OCI-LY7 (cell line): ENCODE measurements at regions not wholly inside any gene's neighbourhood (a gene's known extent, or its start where the extent isn't known, plus 50 kb on each side); places are given as distances from the start of the nearest gene placed in this dataset.

Experiments
- BruUV-seq: library from RNA; stranded (reverse); fragments of 400-500 nt; replicated peaks from 2 replicates; lab custom pipeline; 2021; lab: Mats Ljungman, UMichigan
- CTCF ChIA-PET: fragments of 300-600 bp; sonication (Branson Sonifier 250); formaldehyde crosslinking; loops from one replicate; lab custom pipeline; 2022; ENCODE audit warnings: antibody characterized with exemption; ENCODE audit not compliant: unreplicated experiment; lab: Charles Lee
- POLR2A ChIA-PET: fragments of 300-600 bp; sonication (Branson Sonifier 250); formaldehyde crosslinking; loops from one replicate; lab custom pipeline; 2022; ENCODE audit warnings: antibody characterized with exemption; lab: Charles Lee
- DNase-seq: peaks from one replicate; pipeline ENCODE4 v3.0.0-alpha.2; 2015; ENCODE audit warnings: low spot score
- H2AFZ ChIP-seq: fragments of 200-600 bp; sonication (generic), shearing (Covaris generic); 2 replicates; pipeline ENCODE4 v1.6.1; 2014; ENCODE audit warnings: mild to moderate bottlenecking, antibody characterized with exemption, low read length, moderate library complexity
- H3K27ac ChIP-seq: fragments of 200-600 bp; sonication (generic); 2 replicates; pipeline ENCODE4 v1.5.1; 2014; ENCODE audit warnings: mixed run types, low read depth, mild to moderate bottlenecking, moderate library complexity, low read length, inconsistent platforms; ENCODE audit not compliant: poor library complexity, severe bottlenecking
- H3K36me3 ChIP-seq: fragments of 200-600 bp; sonication (generic); 2 replicates; pipeline ENCODE4 v1.6.1; 2014; ENCODE audit warnings: mild to moderate bottlenecking, antibody characterized with exemption, low read length, moderate library complexity, mixed read lengths; ENCODE audit not compliant: insufficient read depth
- H3K4me1 ChIP-seq: fragments of 200-600 bp; sonication (generic); 2 replicates; pipeline ENCODE4 v1.5.1; 2014; ENCODE audit warnings: mild to moderate bottlenecking, low read length; ENCODE audit not compliant: insufficient read depth, poor library complexity, severe bottlenecking
- H3K4me2 ChIP-seq: fragments of 200-600 bp; sonication (generic); 2 replicates; pipeline ENCODE4 v1.6.1; 2014; ENCODE audit warnings: mild to moderate bottlenecking, low read length
- H3K4me3 ChIP-seq: fragments of 200-600 bp; sonication (generic); 2 replicates; pipeline ENCODE4 v1.5.1; 2014; ENCODE audit warnings: mild to moderate bottlenecking, low read depth, low read length; ENCODE audit not compliant: poor library complexity, severe bottlenecking
- H3K79me2 ChIP-seq: fragments of 200-600 bp; sonication (generic); 2 replicates; pipeline ENCODE4 v1.6.1; 2016; ENCODE audit warnings: low read depth, mild to moderate bottlenecking, low read length, moderate library complexity, mixed read lengths; ENCODE audit not compliant: insufficient read depth
- H3K9me2 ChIP-seq: fragments of 200-600 bp; sonication (generic); 2 replicates; pipeline ENCODE4 v1.6.1; 2016; ENCODE audit warnings: mild to moderate bottlenecking, low read length, mixed read lengths; ENCODE audit not compliant: insufficient read depth
- H3K9me3 ChIP-seq: fragments of 200-600 bp; sonication (generic); 2 replicates; pipeline ENCODE4 v1.6.1; 2014; ENCODE audit warnings: mild to moderate bottlenecking, mixed run types, low read length, mixed read lengths
- H4K20me1 ChIP-seq: fragments of 200-600 bp; sonication (generic); 2 replicates; pipeline ENCODE4 v1.6.1; 2014; ENCODE audit warnings: mild to moderate bottlenecking, antibody characterized with exemption, low read length, moderate library complexity, mixed read lengths; ENCODE audit not compliant: insufficient read depth
- CTCF ChIP-seq: fragments of 200-600 bp; sonication (generic); conservative IDR thresholded peaks from 2 replicates; pipeline ENCODE4 v1.5.1; 2014; ENCODE audit warnings: mild to moderate bottlenecking, antibody characterized with exemption, low read length, moderate library complexity, mixed read lengths
- EZH2phosphoT487 ChIP-seq: fragments of 200-600 bp; sonication (generic); IDR thresholded peaks from 2 replicates; pipeline ENCODE4 v1.6.1; 2018; ENCODE audit warnings: low read depth, borderline replicate concordance, mild to moderate bottlenecking, mixed run types, antibody characterized with exemption, low read length, moderate library complexity, mixed read lengths
- intact Hi-C: fragments of 100-400 bp; cut with micrococcal nuclease; formaldehyde crosslinking; loops from one replicate; pipeline ENCODE4 v1.10.0; 2022; ENCODE audit not compliant: unreplicated experiment

DNA sequence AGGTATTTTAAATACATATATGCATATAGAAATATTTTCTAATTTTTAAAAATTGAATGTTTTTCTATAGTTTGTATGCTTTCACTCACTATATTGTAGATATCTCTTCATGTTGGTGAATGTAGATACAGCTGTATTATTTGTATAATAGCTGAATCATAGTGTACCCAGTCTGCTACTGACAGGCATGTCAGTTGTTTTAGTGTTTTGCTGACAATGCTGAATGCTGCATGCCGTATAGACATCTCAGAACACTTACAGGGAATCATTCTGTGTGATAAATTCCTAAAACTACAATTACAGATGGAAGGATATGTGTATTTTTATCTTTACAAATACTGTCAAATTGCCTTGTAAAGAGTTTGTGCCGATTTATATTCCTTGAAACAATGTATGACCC, 175.4 kb downstream of the SIM1 start:
- Histone ChIP-seq H3K4me2 (no peak overlapping the region), H3K9me2 (no peaks in the 10 kb centered on the region), H3K79me2 (no peaks in the 10 kb centered on the region), H3K27ac (no peak overlapping the region), H3K4me3 (no peak overlapping the region), H3K36me3 (no peaks in the 10 kb centered on the region), H4K20me1 (no peaks in the 10 kb centered on the region), H3K4me1 (no peaks in the 10 kb centered on the region), H2AFZ (no peak overlapping the region), H3K9me3 (no peaks in the 10 kb centered on the region)
- intact Hi-C loops = no loop called here
- no TSS peak for BruUV-seq
- TF ChIP-seq CTCF (no peak), EZH2phosphoT487 (no peak)
- no peak for DNase-seq
- CTCF ChIA-PET = no interaction called here
- POLR2A ChIA-PET = no interaction called here

GRCh38 chr6:100288311-100288710, 176.4 kb downstream of the SIM1 start:
- CTCF ChIA-PET = no interaction called here
- TF ChIP-seq EZH2phosphoT487 (no peak), CTCF (no peak)

GRCh38 chr6:100283285-100283684, 181.4 kb downstream of the SIM1 start:
- CTCF ChIA-PET = no interaction called here
- Histone ChIP-seq H3K4me1 (no peaks in the 10 kb centered on the region), H4K20me1 (no peaks in the 10 kb centered on the region), H3K9me3 (no peaks in the 10 kb centered on the region), H3K9me2 (no peaks in the 10 kb centered on the region), H3K27ac (no peak overlapping the region), H3K79me2 (no peaks in the 10 kb centered on the region), H2AFZ (no peak overlapping the region), H3K4me2 (no peak overlapping the region), H3K4me3 (no peak overlapping the region), H3K36me3 (no peaks in the 10 kb centered on the region)
- BruUV-seq = no TSS peak
- DNase-seq = no peak
- no peak for TF ChIP-seq CTCF
- TF ChIP-seq EZH2phosphoT487 = no peak
- intact Hi-C loops = no loop called here
- POLR2A ChIA-PET = interaction anchor here (0.6 kb wide), 1 partner anchor 31 kb away, joined by 3 read pairs; no protein-coding TSS in a partner anchor

More at GRCh38 chr6:100288311-100288710, 176.4 kb downstream of the SIM1 start:
- no peaks in the 10 kb centered on the region for H3K9me2 ChIP-seq
- H3K4me2 ChIP-seq = no peak overlapping the region
- no peaks in the 10 kb centered on the region for H3K79me2 ChIP-seq
- no peaks in the 10 kb centered on the region for H3K4me1 ChIP-seq
- H3K4me3 ChIP-seq = no peak overlapping the region
- no peaks in the 10 kb centered on the region for H3K36me3 ChIP-seq
- BruUV-seq = no TSS peak
- no peak for DNase-seq
- no peak overlapping the region for H2AFZ ChIP-seq
- POLR2A ChIA-PET = interaction anchor here (0.5 to 0.7 kb wide), 2 partner anchors 405 to 802 kb away, joined by 3 read pairs; no protein-coding TSS in a partner anchor
- no peaks in the 10 kb centered on the region for H4K20me1 ChIP-seq
- no peaks in the 10 kb centered on the region for H3K9me3 ChIP-seq
- H3K27ac ChIP-seq = no peak overlapping the region
- intact Hi-C loops = no loop called here
